ENCODE measurements at regions not wholly inside any gene's neighbourhood (a gene's known extent, or its start where the extent isn't known, plus 50 kb on each side); places are given as distances from the start of the nearest gene placed in this dataset.

DNA sequence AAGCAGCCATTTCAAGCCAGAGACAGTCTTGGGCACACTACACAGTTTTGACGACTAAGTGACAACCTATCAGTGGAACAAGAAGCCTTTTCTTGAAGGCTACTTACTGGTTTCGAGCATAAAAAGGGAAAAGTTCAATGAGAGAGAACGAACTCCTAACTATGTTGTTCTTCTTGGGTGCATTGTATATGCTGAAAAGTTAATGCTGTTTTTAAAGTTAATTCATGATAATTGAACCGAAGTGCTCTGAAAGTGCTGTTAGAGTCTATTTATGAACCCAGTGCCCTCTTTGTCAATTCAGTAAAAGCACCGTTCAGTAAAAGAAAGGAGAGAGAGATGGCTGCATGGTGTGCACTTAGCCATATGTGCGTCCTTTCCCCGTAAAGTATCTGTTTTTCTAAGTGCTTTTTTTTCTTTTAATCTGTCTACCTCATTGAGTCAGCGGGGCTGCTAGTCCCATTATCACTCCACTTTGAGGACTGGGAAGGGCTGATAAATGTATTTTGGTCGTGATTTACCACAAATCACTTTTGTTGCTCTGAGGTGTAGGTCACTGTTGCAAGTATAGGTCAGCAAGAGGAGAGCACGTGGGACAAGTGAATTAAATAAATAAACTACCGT lies 380.7 kb upstream of the GOLIM4 start:
- H3K9ac ChIP-seq (ENCODE audit: insufficient read depth, low read depth, low read length): no peak overlapping the region
- H3K9me3 ChIP-seq (ENCODE audit: low read length): no peaks in the 10 kb centered on the region
- intact Hi-C loops (cut with micrococcal nuclease; ENCODE audit: unreplicated experiment): no loop called here
- POLR2A ChIA-PET: no interaction called here
- H2AFZ ChIP-seq (ENCODE audit: low read length): peak overlapping the region; percentile 2
- no peaks in the 10 kb centered on the region for H3K79me2 ChIP-seq (ENCODE audit: insufficient read depth, low read length)
- in situ Hi-C loops (cut with HindIII; ENCODE audit: extremely low pct_ligation_motif_present, low pct_unique_long_range_greater_than_20kb): no loop called here
- 7% methylated on average over 11 of the region's 11 CpGs for WGBS (ENCODE audit: low lambda C conversion rate)
- no peaks in the 10 kb centered on the region for H3K27me3 ChIP-seq (ENCODE audit: control insufficient read depth in 1 of 2, insufficient read depth in 2 of 2, low read length in 2 of 2)
- H3K27ac ChIP-seq (ENCODE audit: extremely low read length, insufficient read depth, low read length): no peak overlapping the region
- CTCF ChIA-PET (ENCODE audit: low intra/inter-chr PET ratio, low total read pairs): no interaction called here
- no peaks in the 10 kb centered on the region for H3K36me3 ChIP-seq (replicated peaks in 1 of 2; ENCODE audit: control insufficient read depth in 1 of 2, insufficient read depth in 2 of 2, low read length in 2 of 2)
- H3K4me2 ChIP-seq (ENCODE audit: low read depth, low read length): no peak overlapping the region
- DNase-seq (ENCODE audit: low spot score) (no peak), FAIRE-seq (no peak), ATAC-seq (no peak)
- no peak for TF ChIP-seq ZNF431 (CRISPR knock-in tag; IDR thresholded peaks at IDR 0.05; ENCODE audit: borderline replicate concordance, low read depth)
- no TSS peak for BruUV-seq (replicated peaks)
- H4K20me1 ChIP-seq (ENCODE audit: insufficient read depth, low read length): no peaks in the 10 kb centered on the region
- H3K4me1 ChIP-seq (ENCODE audit: insufficient read depth, low read length): no peaks in the 10 kb centered on the region
- no peak overlapping the region for H3K4me3 ChIP-seq (replicated peaks in 1 of 3; ENCODE audit: insufficient read depth in 1 of 3, low read depth in 2 of 3, low read length in 3 of 3)

DNA sequence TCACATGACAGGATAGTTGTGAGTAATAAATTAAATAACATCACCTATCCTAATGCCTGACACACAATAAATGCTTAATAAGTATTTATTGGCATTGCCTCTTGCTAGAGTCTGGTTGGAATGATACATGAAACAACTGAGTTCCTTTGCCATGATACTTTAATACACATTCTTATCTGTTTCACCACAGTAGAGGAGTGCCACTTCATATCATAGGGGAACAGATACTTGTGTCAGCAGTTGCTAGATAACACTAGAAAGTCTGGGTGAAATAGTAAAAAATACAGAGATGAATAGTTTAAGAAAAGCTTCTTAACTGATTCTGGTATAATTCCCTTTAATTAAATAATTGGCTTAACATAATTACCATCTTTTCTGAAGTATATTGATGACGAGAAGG lies 380.0 kb upstream of the GOLIM4 start:
- Histone ChIP-seq H3K4me3 (replicated peaks in 1 of 3; ENCODE audit: insufficient read depth in 1 of 3, low read depth in 2 of 3, low read length in 3 of 3) (no peak overlapping the region), H3K79me2 (ENCODE audit: insufficient read depth, low read length) (no peaks in the 10 kb centered on the region), H3K9me3 (ENCODE audit: low read length) (no peaks in the 10 kb centered on the region), H4K20me1 (ENCODE audit: insufficient read depth, low read length) (no peaks in the 10 kb centered on the region), H3K4me1 (ENCODE audit: insufficient read depth, low read length) (no peaks in the 10 kb centered on the region), H3K27me3 (ENCODE audit: control insufficient read depth in 1 of 2, insufficient read depth in 2 of 2, low read length in 2 of 2) (no peaks in the 10 kb centered on the region), H3K9ac (ENCODE audit: insufficient read depth, low read depth, low read length) (no peak overlapping the region), H3K27ac (ENCODE audit: extremely low read length, insufficient read depth, low read length) (no peak overlapping the region), H2AFZ (ENCODE audit: low read length) (no peak overlapping the region), H3K36me3 (replicated peaks in 1 of 2; ENCODE audit: control insufficient read depth in 1 of 2, insufficient read depth in 2 of 2, low read length in 2 of 2) (no peaks in the 10 kb centered on the region), H3K4me2 (ENCODE audit: low read depth, low read length) (no peak overlapping the region)
- ChIA-PET CTCF (ENCODE audit: low intra/inter-chr PET ratio, low total read pairs) (no interaction called here), POLR2A (no interaction called here)
- intact Hi-C loops (cut with micrococcal nuclease; ENCODE audit: unreplicated experiment): no loop called here
- DNase-seq (ENCODE audit: low spot score) (no peak), ATAC-seq (no peak), FAIRE-seq (no peak)
- TF ChIP-seq, protein P1, sequence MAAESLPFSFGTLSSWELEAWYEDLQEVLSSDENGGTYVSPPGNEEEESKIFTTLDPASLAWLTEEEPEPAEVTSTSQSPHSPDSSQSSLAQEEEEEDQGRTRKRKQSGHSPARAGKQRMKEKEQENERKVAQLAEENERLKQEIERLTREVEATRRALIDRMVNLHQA (CRISPR knock-in tag; IDR thresholded peaks at IDR 0.05): no peak
- TF ChIP-seq, protein P2, sequence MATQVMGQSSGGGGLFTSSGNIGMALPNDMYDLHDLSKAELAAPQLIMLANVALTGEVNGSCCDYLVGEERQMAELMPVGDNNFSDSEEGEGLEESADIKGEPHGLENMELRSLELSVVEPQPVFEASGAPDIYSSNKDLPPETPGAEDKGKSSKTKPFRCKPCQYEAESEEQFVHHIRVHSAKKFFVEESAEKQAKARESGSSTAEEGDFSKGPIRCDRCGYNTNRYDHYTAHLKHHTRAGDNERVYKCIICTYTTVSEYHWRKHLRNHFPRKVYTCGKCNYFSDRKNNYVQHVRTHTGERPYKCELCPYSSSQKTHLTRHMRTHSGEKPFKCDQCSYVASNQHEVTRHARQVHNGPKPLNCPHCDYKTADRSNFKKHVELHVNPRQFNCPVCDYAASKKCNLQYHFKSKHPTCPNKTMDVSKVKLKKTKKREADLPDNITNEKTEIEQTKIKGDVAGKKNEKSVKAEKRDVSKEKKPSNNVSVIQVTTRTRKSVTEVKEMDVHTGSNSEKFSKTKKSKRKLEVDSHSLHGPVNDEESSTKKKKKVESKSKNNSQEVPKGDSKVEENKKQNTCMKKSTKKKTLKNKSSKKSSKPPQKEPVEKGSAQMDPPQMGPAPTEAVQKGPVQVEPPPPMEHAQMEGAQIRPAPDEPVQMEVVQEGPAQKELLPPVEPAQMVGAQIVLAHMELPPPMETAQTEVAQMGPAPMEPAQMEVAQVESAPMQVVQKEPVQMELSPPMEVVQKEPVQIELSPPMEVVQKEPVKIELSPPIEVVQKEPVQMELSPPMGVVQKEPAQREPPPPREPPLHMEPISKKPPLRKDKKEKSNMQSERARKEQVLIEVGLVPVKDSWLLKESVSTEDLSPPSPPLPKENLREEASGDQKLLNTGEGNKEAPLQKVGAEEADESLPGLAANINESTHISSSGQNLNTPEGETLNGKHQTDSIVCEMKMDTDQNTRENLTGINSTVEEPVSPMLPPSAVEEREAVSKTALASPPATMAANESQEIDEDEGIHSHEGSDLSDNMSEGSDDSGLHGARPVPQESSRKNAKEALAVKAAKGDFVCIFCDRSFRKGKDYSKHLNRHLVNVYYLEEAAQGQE (IDR thresholded peaks at IDR 0.05; ENCODE audit: borderline replicate concordance in 1 of 2, low read depth in 1 of 2, low read length in 2 of 2): no peak
- TF ChIP-seq RFXANK (CRISPR knock-in tag; IDR thresholded peaks at IDR 0.05) (no peak), HNRNPL (IDR thresholded peaks at IDR 0.05; ENCODE audit: low read depth, low read length) (no peak), ZNF776 (CRISPR knock-in tag; IDR thresholded peaks at IDR 0.05) (no peak), ZNF788 (CRISPR knock-in tag; IDR thresholded peaks at IDR 0.05; ENCODE audit: borderline replicate concordance) (no peak), RXRA (CRISPR knock-in tag; IDR thresholded peaks at IDR 0.05) (no peak), ARNT2 (CRISPR knock-in tag; IDR thresholded peaks at IDR 0.05; ENCODE audit: low read depth) (no peak), SRSF4 (IDR thresholded peaks at IDR 0.05; ENCODE audit: low read depth, low read length, poor library complexity, severe bottlenecking) (no peak)
- TF ChIP-seq, protein P3, sequence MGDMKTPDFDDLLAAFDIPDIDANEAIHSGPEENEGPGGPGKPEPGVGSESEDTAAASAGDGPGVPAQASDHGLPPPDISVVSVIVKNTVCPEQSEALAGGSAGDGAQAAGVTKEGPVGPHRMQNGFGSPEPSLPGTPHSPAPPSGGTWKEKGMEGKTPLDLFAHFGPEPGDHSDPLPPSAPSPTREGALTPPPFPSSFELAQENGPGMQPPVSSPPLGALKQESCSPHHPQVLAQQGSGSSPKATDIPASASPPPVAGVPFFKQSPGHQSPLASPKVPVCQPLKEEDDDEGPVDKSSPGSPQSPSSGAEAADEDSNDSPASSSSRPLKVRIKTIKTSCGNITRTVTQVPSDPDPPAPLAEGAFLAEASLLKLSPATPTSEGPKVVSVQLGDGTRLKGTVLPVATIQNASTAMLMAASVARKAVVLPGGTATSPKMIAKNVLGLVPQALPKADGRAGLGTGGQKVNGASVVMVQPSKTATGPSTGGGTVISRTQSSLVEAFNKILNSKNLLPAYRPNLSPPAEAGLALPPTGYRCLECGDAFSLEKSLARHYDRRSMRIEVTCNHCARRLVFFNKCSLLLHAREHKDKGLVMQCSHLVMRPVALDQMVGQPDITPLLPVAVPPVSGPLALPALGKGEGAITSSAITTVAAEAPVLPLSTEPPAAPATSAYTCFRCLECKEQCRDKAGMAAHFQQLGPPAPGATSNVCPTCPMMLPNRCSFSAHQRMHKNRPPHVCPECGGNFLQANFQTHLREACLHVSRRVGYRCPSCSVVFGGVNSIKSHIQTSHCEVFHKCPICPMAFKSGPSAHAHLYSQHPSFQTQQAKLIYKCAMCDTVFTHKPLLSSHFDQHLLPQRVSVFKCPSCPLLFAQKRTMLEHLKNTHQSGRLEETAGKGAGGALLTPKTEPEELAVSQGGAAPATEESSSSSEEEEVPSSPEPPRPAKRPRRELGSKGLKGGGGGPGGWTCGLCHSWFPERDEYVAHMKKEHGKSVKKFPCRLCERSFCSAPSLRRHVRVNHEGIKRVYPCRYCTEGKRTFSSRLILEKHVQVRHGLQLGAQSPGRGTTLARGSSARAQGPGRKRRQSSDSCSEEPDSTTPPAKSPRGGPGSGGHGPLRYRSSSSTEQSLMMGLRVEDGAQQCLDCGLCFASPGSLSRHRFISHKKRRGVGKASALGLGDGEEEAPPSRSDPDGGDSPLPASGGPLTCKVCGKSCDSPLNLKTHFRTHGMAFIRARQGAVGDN (CRISPR knock-in tag; IDR thresholded peaks at IDR 0.05): no peak
- 0% methylated on average over 1 of the region's 1 CpG for WGBS (ENCODE audit: low lambda C conversion rate)
- in situ Hi-C loops (cut with HindIII; ENCODE audit: extremely low pct_ligation_motif_present, low pct_unique_long_range_greater_than_20kb): no loop called here
- no TSS peak for BruUV-seq (replicated peaks)
